ENCODE measurements at regions not wholly inside any gene's neighbourhood (a gene's known extent, or its start where the extent isn't known, plus 50 kb on each side); places are given as distances from the start of the nearest gene placed in this dataset.

DNA sequence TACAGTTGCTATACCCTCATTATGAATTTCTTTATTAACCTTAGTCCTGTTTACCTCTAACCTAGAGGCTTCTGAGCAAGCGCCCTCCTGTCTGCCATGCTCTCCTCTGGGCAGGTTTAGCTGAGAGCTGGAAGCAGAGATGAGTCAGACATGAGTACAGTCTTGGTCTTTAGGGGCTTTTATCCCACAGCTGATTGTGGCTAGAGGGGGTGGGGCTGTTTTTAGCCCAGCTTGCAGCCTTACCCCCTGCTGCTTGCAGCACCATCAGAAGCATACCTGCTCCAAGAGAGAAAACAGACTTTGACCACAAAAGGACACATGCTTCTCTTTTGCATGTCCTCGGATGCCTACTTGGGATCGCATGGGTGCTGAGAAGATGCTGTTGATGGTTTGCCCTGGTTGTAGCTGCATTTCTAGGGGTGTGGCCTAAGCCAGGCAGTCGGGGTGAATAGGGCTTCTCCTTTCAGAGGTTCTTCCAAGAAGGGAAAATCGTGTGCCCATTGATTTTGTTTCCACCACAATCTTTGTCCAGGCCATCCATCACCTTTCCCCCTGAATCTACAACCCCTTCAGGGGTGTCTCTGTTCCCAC, 115.0 kb upstream of the LGALSL start (continued):
- TF ChIP-seq, protein P1, sequence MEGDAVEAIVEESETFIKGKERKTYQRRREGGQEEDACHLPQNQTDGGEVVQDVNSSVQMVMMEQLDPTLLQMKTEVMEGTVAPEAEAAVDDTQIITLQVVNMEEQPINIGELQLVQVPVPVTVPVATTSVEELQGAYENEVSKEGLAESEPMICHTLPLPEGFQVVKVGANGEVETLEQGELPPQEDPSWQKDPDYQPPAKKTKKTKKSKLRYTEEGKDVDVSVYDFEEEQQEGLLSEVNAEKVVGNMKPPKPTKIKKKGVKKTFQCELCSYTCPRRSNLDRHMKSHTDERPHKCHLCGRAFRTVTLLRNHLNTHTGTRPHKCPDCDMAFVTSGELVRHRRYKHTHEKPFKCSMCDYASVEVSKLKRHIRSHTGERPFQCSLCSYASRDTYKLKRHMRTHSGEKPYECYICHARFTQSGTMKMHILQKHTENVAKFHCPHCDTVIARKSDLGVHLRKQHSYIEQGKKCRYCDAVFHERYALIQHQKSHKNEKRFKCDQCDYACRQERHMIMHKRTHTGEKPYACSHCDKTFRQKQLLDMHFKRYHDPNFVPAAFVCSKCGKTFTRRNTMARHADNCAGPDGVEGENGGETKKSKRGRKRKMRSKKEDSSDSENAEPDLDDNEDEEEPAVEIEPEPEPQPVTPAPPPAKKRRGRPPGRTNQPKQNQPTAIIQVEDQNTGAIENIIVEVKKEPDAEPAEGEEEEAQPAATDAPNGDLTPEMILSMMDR (IDR thresholded peaks at IDR 0.05) = no peak

DNA sequence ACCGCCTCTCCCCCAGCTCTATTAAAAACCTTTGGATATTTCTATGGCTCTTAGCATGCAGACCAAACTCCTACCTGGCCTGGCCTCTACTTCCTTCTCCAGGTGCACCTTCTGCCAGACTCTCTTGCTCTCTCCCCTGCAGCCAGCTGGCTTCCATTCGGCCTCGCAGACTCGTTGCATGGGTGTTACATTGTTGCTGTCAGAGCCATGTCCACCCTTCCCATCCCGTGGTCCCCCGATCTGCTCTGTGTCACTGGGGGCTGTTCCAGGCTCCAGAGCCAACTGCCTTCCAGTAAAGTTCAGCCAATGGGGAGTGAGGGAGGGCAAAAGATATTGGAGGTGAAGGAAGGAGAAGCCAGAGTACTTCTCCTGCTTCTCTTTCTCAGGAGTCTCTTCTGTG, 112.5 kb upstream of the LGALSL start:
- Histone ChIP-seq H3K27me3 (ENCODE audit: insufficient read depth) (peaks cover 12% of the 10 kb centered on the region; the same call in 1 of the 2 replicates), H4K20me1 (ENCODE audit: insufficient read depth) (no peaks in the 10 kb centered on the region), H3K9me2 (no peaks in the 10 kb centered on the region), H3K4me3 (ENCODE audit: low read depth in 2 of 2, low read length in 1 of 2) (no peak overlapping the region), H3K4me1 (ENCODE audit: control insufficient read depth in 1 of 2, insufficient read depth in 2 of 2, low read depth in 1 of 2, low read length in 1 of 2) (peaks cover 0 to 2% of the 10 kb centered on the region in 2 experiments; a peak in 1 of 4 replicates), H2AFZ (ENCODE audit: low read depth) (no peak overlapping the region), H3K9me3 (no peaks in the 10 kb centered on the region), H3K9ac (no peak overlapping the region), H3K27ac (ENCODE audit: low read depth in 2 of 2, low read length in 1 of 2) (no peak overlapping the region), H3K79me2 (ENCODE audit: insufficient read depth) (no peaks in the 10 kb centered on the region), H3F3A (replicated peaks; ENCODE audit: insufficient read depth) (no peaks in the 10 kb centered on the region), H3K36me3 (replicated peaks in 1 of 2; ENCODE audit: control insufficient read depth in 1 of 2, insufficient read depth in 2 of 2, low read length in 1 of 2) (no peaks in the 10 kb centered on the region), H3K4me2 (no peak overlapping the region)
- CTCF ChIA-PET = interaction anchor here (0.5 to 3.7 kb wide), 3 partner anchors 10 to 292 kb away, joined by 3 to 18 read pairs (median 3); no protein-coding TSS in a partner anchor
- DNase-seq = no peak
- POLR2A ChIA-PET = no interaction called here
- 87% methylated on average over 6 of the region's 6 CpGs for WGBS (ENCODE audit: low lambda C conversion rate)
- TF ChIP-seq GABPA (IDR thresholded peaks at IDR 0.05; ENCODE audit: low read depth) (no peak), SIN3A (IDR thresholded peaks at IDR 0.05; ENCODE audit: borderline replicate concordance, low read depth, low read length) (no peak), MXI1 (IDR thresholded peaks at IDR 0.05; ENCODE audit: low read depth, low read length) (no peak), FOXJ3 (CRISPR knock-in tag; IDR thresholded peaks at IDR 0.05) (no peak), RFX5 (IDR thresholded peaks at IDR 0.05; ENCODE audit: low read length) (no peak), EP300 (IDR thresholded peaks at IDR 0.05; ENCODE audit: borderline replicate concordance in 1 of 2, low read depth in 1 of 2, low read length in 1 of 2) (no peak), ELF1 (IDR thresholded peaks at IDR 0.05) (no peak), NRF1 (IDR thresholded peaks at IDR 0.05; ENCODE audit: low read depth, low read length) (no peak), TEAD4 (IDR thresholded peaks at IDR 0.05; ENCODE audit: borderline replicate concordance, insufficient read depth) (no peak)

DNA sequence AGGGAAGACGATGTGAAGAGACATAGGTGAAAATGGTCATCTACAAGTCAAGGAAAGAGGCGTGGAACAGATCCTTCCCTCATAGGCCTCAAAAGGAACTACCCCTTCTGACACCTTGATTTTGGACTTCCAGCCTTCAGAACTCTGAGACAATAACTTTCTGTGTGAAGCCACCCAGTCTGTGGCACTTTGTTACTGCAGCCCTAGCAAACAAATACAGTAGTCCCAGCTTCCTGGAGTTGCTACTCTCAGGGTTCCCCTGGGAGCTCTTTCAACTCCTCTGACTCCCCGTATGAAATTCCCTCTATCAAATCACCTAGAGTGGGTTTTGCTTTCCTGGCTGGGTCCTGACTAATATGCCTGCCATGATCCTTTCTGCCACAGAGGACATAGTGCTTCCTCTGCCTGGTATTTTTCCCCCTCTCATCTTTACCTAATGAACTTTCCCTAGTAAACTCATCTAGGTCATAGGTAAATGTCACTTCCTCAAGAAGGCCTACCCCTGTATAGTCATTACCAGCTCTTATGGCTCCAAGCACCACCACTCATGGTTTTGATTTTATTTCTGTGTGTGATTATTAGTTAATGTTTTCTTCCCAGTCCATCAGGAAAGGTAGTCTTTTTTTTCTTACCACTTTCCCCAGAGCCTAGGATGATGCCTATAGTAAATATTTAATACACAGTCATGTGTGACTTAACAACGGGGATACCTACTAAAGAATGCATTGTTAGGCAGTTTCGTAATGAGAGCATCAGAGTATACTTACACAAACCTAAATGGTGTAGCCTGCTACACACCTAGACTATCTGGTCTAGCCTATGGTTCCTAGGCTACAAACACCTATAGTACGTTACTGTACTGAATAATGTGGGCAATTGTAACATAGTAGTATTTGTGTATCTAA, 111.5 kb upstream of the LGALSL start:
- POLR2A ChIA-PET = no interaction called here
- no peak overlapping the region for H3K9ac ChIP-seq
- CTCF ChIA-PET = interaction anchor here (1.8 kb wide), 1 partner anchor 11 kb away, joined by 9 read pairs; no protein-coding TSS in a partner anchor
- H3K4me2 ChIP-seq = no peak overlapping the region
- no peaks in the 10 kb centered on the region for H3K79me2 ChIP-seq (ENCODE audit: insufficient read depth)
- H3K27ac ChIP-seq (ENCODE audit: low read depth in 2 of 2, low read length in 1 of 2) = no peak overlapping the region
- H3F3A ChIP-seq (replicated peaks; ENCODE audit: insufficient read depth) = no peaks in the 10 kb centered on the region
- WGBS (ENCODE audit: low lambda C conversion rate) = 64% methylated on average over 6 of the region's 6 CpGs
- H4K20me1 ChIP-seq (ENCODE audit: insufficient read depth) = no peaks in the 10 kb centered on the region
- H3K9me3 ChIP-seq = no peaks in the 10 kb centered on the region
- H3K36me3 ChIP-seq (replicated peaks in 1 of 2; ENCODE audit: control insufficient read depth in 1 of 2, insufficient read depth in 2 of 2, low read length in 1 of 2) = no peaks in the 10 kb centered on the region
- DNase-seq = no peak
- H3K9me2 ChIP-seq = no peaks in the 10 kb centered on the region
- H3K4me1 ChIP-seq (ENCODE audit: control insufficient read depth in 1 of 2, insufficient read depth in 2 of 2, low read depth in 1 of 2, low read length in 1 of 2) = peaks cover 0 to 2% of the 10 kb centered on the region in 2 experiments; a peak in 1 of 4 replicates
- peaks cover 12% of the 10 kb centered on the region; the same call in 1 of the 2 replicates for H3K27me3 ChIP-seq (ENCODE audit: insufficient read depth)
- H3K4me3 ChIP-seq (ENCODE audit: low read depth in 2 of 2, low read length in 1 of 2) = no peak overlapping the region
- H2AFZ ChIP-seq (ENCODE audit: low read depth) = no peak overlapping the region
- TF ChIP-seq, protein P2, sequence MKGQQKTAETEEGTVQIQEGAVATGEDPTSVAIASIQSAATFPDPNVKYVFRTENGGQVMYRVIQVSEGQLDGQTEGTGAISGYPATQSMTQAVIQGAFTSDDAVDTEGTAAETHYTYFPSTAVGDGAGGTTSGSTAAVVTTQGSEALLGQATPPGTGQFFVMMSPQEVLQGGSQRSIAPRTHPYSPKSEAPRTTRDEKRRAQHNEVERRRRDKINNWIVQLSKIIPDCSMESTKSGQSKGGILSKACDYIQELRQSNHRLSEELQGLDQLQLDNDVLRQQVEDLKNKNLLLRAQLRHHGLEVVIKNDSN (IDR thresholded peaks at IDR 0.05; ENCODE audit: borderline replicate concordance, low read depth) = no peak
- TF ChIP-seq RXRA (IDR thresholded peaks at IDR 0.05; ENCODE audit: borderline replicate concordance, low read depth) (no peak), FOXM1 (IDR thresholded peaks at IDR 0.05; ENCODE audit: low read depth) (no peak), NFIC (IDR thresholded peaks at IDR 0.05; ENCODE audit: borderline replicate concordance) (no peak), GATA2 (CRISPR knock-in tag; IDR thresholded peaks at IDR 0.05) (no peak), RFX5 (IDR thresholded peaks at IDR 0.05; ENCODE audit: low read length) (no peak), MXI1 (IDR thresholded peaks at IDR 0.05; ENCODE audit: low read depth, low read length) (no peak)
- TF ChIP-seq, protein P3, sequence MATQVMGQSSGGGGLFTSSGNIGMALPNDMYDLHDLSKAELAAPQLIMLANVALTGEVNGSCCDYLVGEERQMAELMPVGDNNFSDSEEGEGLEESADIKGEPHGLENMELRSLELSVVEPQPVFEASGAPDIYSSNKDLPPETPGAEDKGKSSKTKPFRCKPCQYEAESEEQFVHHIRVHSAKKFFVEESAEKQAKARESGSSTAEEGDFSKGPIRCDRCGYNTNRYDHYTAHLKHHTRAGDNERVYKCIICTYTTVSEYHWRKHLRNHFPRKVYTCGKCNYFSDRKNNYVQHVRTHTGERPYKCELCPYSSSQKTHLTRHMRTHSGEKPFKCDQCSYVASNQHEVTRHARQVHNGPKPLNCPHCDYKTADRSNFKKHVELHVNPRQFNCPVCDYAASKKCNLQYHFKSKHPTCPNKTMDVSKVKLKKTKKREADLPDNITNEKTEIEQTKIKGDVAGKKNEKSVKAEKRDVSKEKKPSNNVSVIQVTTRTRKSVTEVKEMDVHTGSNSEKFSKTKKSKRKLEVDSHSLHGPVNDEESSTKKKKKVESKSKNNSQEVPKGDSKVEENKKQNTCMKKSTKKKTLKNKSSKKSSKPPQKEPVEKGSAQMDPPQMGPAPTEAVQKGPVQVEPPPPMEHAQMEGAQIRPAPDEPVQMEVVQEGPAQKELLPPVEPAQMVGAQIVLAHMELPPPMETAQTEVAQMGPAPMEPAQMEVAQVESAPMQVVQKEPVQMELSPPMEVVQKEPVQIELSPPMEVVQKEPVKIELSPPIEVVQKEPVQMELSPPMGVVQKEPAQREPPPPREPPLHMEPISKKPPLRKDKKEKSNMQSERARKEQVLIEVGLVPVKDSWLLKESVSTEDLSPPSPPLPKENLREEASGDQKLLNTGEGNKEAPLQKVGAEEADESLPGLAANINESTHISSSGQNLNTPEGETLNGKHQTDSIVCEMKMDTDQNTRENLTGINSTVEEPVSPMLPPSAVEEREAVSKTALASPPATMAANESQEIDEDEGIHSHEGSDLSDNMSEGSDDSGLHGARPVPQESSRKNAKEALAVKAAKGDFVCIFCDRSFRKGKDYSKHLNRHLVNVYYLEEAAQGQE (IDR thresholded peaks at IDR 0.05; ENCODE audit: low read depth, low read length) = no peak

All from SK-N-SH (cell line).